ENCODE measurements at regions not wholly inside any gene's neighbourhood (a gene's known extent, or its start where the extent isn't known, plus 50 kb on each side); places are given as distances from the start of the nearest gene placed in this dataset.

- no peak for DNase-seq
These were observed 50.3 kb upstream of the HMHB1 start for GRCh38 chr5:143761663-143762062.

- no peak for DNase-seq
These were observed 51.2 kb upstream of the HMHB1 start for GRCh38 chr5:143760755-143761154.

- DNase-seq = no peak
These were observed 51.8 kb upstream of the HMHB1 start for GRCh38 chr5:143760131-143760505.

- DNase-seq = no peak
These were observed 52.4 kb upstream of the HMHB1 start for GRCh38 chr5:143759396-143760130.

- no peak for DNase-seq
These were observed 53.2 kb upstream of the HMHB1 start for GRCh38 chr5:143758750-143759149.

- DNase-seq = no peak
These were observed 53.9 kb upstream of the HMHB1 start for GRCh38 chr5:143758015-143758414.

- DNase-seq = no peak
These were observed 54.8 kb upstream of the HMHB1 start for GRCh38 chr5:143757116-143757515.

- DNase-seq = no peak
These were observed 56.0 kb upstream of the HMHB1 start for GRCh38 chr5:143755966-143756365.

GRCh38 chr5:143752165-143752850, 59.7 kb upstream of the HMHB1 start:
- no peak for DNase-seq

- DNase-seq = no peak
These were observed 60.6 kb upstream of the HMHB1 start for GRCh38 chr5:143751342-143751741.

GRCh38 chr5:143749581-143750205, 62.3 kb upstream of the HMHB1 start:
- DNase-seq = no peak

GRCh38 chr5:143748516-143748915, 63.4 kb upstream of the HMHB1 start:
- no peak for DNase-seq

GRCh38 chr5:143742951-143743350, 69.0 kb upstream of the HMHB1 start:
- no peak for DNase-seq

- DNase-seq = no peak
These were observed 70.5 kb upstream of the HMHB1 start for GRCh38 chr5:143741421-143741820.

GRCh38 chr5:143740956-143741355, 71.0 kb upstream of the HMHB1 start:
- no peak for DNase-seq

GRCh38 chr5:143739746-143740145, 72.2 kb upstream of the HMHB1 start:
- no peak for DNase-seq

- no peak for DNase-seq
These were observed 73.3 kb upstream of the HMHB1 start for GRCh38 chr5:143738417-143739401.

- no peak for DNase-seq
These were observed 74.9 kb upstream of the HMHB1 start for GRCh38 chr5:143737062-143737461.

- no peak for DNase-seq
These were observed 77.5 kb upstream of the HMHB1 start for GRCh38 chr5:143734456-143734780.

- no peak for DNase-seq
These were observed 78.1 kb upstream of the HMHB1 start for GRCh38 chr5:143733665-143734455.

GRCh38 chr5:143732402-143732801, 79.6 kb upstream of the HMHB1 start:
- no peak for DNase-seq

- no peak for DNase-seq
These were observed 81.7 kb upstream of the HMHB1 start for GRCh38 chr5:143730112-143730801.
